ENCODE measurements at regions not wholly inside any gene's neighbourhood (a gene's known extent, or its start where the extent isn't known, plus 50 kb on each side); places are given as distances from the start of the nearest gene placed in this dataset.
"Not testable (repeated sequence)": the region's sequence is repeated elsewhere in the genome, so short reads cannot be mapped to it uniquely, and the experiment has no call there.

GRCh38 chr1:232344791-232345399, 285.0 kb downstream of the SIPA1L2 start:
- no peak for DNase-seq (ENCODE audit: low spot score)

GRCh38 chr1:232344186-232344585, 285.7 kb downstream of the SIPA1L2 start:
- DNase-seq (ENCODE audit: low spot score) = not testable (repeated sequence)

DNA sequence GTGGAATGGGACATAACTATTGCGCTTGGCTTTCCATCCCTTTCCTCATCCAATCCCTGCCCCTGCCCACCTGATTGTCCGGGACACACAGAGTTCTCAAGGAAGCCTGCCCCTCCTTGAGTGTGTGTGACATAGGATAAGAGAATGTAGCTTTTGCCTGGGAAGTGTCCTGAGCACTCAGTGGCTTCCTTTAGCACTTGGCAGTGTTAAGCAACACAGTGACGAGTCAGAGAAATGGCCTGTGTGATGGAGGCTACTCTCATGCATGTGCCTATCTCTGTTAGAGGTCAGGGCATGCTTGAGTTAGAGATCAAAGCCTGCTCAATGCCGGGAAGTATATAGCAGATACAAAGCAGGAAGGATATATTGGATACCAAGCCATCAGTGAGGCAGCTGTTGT, 289.5 kb downstream of the SIPA1L2 start:
- no peak for DNase-seq (ENCODE audit: low spot score)

DNA sequence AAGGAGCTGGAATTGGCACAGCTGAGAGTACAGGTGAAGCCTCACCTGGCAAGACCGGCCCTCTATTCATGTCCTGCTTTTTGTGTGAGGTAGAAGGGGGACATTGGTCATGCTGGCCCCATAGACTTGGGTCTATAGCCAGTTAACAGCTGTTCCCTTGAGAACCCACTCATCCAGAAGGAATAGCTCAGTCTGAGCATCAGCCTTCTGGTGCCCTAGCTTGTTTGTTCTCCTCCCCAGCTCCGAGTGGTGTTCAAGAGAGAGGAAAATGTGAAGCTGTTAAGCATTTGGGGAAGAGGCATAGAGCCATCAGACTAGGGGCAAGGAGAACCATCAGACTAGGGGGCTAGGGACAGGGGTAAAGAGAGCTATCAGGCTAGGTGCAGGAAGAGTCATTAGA, 290.9 kb downstream of the SIPA1L2 start:
- DNase-seq (ENCODE audit: low spot score) = no peak

DNA sequence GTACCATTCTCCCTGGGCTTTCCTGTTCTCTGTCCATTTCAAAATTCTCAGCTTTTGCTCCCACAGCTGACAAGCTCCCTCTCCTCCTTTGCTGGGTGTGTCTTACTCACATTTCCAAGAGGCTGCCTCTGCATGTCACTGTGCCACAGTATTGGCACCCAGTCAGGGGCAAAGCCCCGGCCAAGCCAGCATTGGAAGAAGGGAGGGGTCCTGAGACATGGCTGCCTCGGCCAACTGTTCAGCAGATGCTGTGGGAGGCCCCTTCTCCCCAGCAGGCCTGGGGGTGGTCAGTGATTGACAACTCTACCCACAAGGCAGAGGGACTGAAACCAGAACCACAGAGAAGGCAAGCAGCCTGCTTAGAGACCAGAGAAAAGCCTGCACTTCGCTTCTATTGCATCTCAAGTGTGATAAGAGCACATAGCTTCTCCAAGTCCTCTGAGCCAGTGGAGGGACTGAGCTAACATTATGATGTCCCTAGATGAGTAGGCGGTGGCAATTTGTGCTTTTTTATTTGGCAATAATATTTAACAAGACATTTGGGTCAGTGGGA, 294.1 kb downstream of the SIPA1L2 start:
- no peak for DNase-seq (ENCODE audit: low spot score)

- DNase-seq (ENCODE audit: low spot score) = no peak
Observed at GRCh38 chr1:232335261-232335660, 294.7 kb downstream of the SIPA1L2 start.

DNA sequence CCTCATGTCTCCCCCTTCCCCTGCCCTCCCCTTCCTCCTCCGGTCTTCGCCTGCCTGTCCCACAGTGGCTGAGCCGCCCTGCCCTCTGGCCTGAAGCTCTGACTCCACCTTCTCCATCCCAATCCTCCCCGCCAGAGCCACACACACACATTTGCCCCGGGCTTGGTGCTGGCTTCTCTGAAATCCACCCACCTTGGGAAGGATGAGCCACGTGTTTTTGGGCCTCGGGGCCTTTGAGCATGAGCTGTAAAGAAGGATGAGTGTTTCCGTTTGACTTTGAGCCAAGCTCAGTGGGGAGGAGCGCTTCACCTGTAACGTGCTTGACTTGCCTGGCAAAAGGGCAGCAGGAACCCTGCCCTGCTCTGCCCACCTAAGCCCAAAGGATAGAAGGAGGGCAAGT, 295.1 kb downstream of the SIPA1L2 start:
- DNase-seq (ENCODE audit: low spot score) = no peak

DNA sequence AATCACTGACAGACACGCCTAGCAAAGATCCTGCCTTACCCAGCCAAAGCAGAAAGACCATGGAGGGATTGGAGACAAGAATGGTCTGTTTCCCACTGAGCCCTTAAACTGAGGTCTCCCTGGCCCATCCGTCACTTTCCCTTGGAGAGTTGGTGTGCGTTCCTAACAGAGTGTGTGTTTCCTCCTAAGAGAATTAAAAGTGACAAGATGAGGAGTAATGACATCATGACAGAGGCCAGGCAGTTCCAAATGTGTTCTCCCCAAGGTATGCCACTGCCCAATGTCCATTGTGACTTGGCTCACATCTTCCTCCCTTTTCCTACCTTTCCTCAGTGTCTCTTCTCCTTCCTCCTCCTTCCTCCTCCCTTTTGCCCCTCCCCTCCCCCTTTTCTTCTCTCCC, 295.7 kb downstream of the SIPA1L2 start:
- DNase-seq (ENCODE audit: low spot score) = no peak

DNA sequence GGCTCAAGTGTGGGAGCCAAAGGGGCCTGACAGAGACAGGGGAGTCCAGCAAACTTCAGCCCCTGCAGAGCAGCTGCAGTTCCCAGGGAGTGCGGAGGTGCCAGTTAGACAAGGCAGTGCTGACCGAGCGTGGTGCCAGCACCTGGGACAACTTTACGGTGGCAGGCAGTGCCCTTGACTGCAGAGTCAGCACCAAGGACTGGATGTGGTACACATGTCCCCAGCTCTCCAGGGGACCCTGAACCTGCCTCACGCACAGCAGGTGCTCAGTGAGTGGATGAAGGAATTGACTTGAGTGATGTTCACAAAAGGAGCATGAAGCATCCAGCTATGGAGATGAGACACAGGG, 296.5 kb downstream of the SIPA1L2 start:
- DNase-seq (ENCODE audit: low spot score) = no peak

DNA sequence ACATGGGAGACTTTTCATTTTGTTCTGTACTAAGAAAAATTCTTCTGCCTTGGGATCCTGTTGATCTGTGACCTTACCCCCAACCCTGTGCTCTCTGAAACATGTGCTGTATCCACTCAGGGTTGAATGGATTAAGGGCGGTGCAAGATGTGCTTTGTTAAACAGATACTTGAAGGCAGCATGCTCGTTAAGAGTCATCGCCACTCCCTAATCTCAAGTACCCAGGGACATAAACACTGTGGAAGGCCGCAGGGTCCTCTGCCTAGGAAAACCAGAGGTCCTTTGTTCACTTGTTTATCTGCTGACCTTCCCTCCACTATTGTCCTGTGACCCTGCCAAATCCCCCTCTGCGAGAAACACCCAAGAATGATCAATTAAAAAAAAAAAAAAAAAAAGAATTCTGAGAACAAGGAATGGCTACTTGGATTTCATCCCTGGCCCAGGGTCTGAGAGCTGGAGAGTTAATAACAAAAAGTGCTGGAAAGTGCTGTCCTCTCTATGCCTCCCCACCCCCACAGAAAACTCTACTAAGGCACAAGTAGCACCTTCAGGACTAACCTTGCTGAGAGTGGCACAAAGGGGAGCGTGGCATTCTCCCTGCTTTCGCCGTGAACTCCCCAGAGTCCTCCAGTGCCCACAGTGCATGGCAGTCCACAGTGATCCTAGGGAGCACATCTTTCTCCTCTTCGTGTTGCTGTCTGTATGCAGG, 297.1 kb downstream of the SIPA1L2 start:
- DNase-seq (ENCODE audit: low spot score) = not testable (repeated sequence)

GRCh38 chr1:232329103-232329813, 300.7 kb downstream of the SIPA1L2 start:
- DNase-seq (ENCODE audit: low spot score) = no peak

GRCh38 chr1:232328486-232329102, 301.3 kb downstream of the SIPA1L2 start:
- DNase-seq (ENCODE audit: low spot score) = no peak

- no peak for DNase-seq (ENCODE audit: low spot score)
Observed at GRCh38 chr1:232327899-232328298, 302.0 kb downstream of the SIPA1L2 start.

DNA sequence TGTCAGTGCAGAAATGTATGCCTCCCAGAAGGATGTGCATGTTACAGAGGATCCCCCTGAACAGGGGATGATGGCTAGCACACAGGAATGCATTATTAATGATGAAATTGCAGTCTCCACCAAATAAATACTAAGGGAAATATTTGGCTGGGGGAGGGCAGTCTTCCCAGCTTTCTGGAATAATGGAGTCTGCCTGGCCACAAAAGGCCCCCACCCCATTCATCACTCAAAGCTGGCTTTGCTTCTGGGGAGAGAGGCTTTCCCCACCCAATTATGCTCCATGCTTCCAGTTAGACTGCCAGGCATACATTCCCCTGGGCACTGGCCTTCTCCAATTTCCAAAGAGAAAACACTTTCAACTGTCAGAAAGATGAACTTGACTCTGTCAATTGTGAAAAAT, 302.7 kb downstream of the SIPA1L2 start:
- DNase-seq (ENCODE audit: low spot score) = no peak

DNA sequence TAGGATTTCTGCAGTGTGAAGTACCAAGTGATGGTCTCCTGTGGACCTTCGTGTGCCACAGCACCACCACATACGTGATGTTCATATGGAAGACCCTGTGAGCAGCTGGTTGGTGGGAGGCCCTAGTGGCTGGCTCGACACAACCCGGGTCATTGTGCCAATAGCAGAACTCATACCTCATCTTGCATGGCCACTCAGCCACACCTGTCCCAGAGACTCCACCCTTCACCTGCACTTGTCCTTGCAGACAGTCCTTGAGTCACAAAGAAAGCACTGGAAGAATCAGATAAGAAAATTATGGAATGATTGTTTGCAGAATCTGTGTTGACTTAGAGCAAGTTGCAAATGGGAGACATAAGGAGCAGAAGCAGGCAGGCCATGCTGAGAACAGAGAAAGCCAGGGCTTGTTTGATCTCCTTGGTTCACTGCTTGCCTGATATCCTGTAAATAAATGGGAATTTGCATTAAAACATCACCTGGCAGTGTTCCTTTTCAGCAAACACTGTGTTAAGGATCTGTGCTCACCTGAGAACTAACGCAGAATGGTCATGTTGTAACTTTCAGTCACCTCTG, 307.7 kb downstream of the SIPA1L2 start:
- no peak for DNase-seq (ENCODE audit: low spot score)

DNA sequence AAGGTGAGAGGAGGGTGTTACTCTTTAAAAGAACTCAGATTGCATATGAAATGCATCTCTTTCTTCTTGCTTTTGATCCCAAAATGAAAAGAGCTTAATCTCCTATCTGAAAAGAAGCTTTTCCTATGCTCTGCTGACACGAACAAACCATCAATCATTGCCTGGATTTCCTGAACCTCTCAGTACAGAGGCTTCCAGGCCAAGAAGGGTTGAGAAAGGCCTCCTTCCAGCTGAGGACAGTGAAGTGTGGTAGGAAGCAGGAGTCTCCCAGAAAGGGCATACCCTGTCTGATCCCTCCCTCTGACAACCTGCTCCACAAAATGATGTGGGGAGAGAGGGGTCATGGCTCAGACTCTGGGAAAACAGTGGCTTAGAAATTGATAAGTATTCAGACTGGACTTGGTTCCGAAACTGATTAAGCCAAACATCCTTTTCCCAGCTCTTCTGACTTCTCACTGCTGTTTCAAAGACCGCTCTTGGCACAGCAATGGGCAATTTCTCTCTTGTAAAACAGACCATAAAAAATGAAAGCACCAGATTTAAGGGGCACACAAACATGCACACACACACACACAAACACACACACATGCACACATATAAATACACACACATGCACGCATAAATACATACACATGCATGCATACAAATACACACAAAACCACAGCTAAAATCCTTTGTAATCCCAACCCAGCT, 310.3 kb downstream of the SIPA1L2 start:
- DNase-seq (ENCODE audit: low spot score) = no peak

- DNase-seq (ENCODE audit: low spot score) = no peak
Observed at GRCh38 chr1:232319072-232319471, 310.9 kb downstream of the SIPA1L2 start.

DNA sequence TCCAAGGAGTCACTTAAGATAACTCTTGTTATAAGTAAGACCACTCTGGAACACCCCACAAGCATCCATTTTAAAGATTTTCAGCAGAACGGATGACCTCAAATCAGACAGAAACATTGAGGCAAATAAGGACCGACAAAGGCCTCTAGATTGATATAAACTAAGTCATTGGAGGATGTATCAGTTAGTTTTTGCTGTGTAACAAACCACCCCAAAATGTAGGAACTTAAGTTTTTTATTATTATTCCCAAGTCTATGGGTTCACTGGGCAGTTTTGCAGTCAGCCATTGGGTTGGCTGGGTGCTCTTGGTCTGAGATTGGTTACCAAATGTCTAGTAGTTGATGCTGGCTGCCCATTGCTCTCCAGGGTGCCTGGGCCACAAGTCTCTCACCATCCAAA, 311.8 kb downstream of the SIPA1L2 start:
- no peak for DNase-seq (ENCODE audit: low spot score)

GRCh38 chr1:232317350-232317749, 312.6 kb downstream of the SIPA1L2 start:
- DNase-seq (ENCODE audit: low spot score) = no peak

DNA sequence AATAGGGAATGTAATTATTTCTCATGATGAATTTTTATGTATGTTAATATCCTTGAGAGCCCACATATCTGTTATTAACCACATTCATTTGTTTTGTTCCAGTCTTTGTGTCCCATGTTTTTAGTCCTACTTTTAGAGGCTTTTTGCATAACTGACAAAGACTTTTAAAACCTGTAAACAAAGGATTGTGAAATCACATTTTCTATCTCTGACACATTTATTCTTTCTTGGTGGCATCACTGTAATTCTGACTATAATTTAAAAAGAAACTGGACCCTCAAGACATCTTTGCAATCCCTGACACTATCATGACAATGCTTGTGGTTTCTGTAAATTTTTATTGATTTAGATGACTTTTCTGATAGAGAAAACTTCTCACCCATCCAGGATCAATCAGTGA, 313.1 kb downstream of the SIPA1L2 start:
- DNase-seq (ENCODE audit: low spot score) = no peak

DNA sequence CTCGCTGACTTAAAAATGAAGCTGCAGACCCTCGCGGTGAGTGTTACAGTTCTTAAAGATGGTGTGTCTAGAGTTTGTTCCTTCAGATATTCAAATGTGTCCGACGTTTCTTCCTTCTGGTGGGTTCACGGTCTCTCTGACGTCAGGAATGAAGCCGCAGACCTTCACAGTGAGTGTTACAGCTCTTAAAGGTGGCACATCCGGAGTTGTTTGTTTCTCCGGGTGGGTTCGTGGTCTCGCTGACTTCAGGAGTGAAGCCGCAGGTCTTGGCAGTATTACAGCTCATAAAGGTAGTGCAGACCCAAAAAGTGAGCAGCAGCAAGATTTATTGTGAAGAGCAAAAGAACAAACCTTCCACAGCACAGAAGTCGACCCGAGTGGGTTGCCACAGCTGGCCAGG, 316.1 kb downstream of the SIPA1L2 start:
- DNase-seq (ENCODE audit: low spot score) = not testable (repeated sequence)

- no peak for DNase-seq (ENCODE audit: low spot score)
Observed at GRCh38 chr1:232310541-232310940, 319.4 kb downstream of the SIPA1L2 start.

Measured in globus pallidus (tissue), 1 donor.